ENCODE measurements at regions not wholly inside any gene's neighbourhood (a gene's known extent, or its start where the extent isn't known, plus 50 kb on each side); places are given as distances from the start of the nearest gene placed in this dataset.

- TF ChIP-seq, protein P1, sequence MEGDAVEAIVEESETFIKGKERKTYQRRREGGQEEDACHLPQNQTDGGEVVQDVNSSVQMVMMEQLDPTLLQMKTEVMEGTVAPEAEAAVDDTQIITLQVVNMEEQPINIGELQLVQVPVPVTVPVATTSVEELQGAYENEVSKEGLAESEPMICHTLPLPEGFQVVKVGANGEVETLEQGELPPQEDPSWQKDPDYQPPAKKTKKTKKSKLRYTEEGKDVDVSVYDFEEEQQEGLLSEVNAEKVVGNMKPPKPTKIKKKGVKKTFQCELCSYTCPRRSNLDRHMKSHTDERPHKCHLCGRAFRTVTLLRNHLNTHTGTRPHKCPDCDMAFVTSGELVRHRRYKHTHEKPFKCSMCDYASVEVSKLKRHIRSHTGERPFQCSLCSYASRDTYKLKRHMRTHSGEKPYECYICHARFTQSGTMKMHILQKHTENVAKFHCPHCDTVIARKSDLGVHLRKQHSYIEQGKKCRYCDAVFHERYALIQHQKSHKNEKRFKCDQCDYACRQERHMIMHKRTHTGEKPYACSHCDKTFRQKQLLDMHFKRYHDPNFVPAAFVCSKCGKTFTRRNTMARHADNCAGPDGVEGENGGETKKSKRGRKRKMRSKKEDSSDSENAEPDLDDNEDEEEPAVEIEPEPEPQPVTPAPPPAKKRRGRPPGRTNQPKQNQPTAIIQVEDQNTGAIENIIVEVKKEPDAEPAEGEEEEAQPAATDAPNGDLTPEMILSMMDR (conservative IDR thresholded peaks at IDR 0.05; ENCODE audit: low read depth, low read length) = no peak
- no peak for TF ChIP-seq EZH2 (IDR thresholded peaks at IDR 0.05; ENCODE audit: borderline replicate concordance, low read depth, low read length, poor library complexity, severe bottlenecking)
These were observed 266.5 kb upstream of the KCNIP4 start for GRCh38 chr4:22215084-22215483.
